A549 (cell line): ENCODE measurements at regions not wholly inside any gene's neighbourhood (a gene's known extent, or its start where the extent isn't known, plus 50 kb on each side); places are given as distances from the start of the nearest gene placed in this dataset.

Experiments used
- ATAC-seq, 2 experiments: fragments of 200-7000 bp in 1 of 2; fragments of >200 bp in 1 of 2; cut with Nextera tagmentation in 1 of 2; cut with Tn5 transposase in 1 of 2; 3 replicates each; pipeline versions ENCODE4 v1.8.0 to v1.9.1; 2018 to 2020; ENCODE audit warnings: mild to moderate bottlenecking in 1 of 2, moderate library complexity in 1 of 2
- CTCF ChIA-PET: fragments of 300-600 bp; sonication (Branson Sonifier 250); formaldehyde crosslinking; extraction: SDS; loops from one replicate; lab custom pipeline; 2021; ENCODE audit warnings: antibody characterized with exemption, inconsistent platforms; lab: Yijun Ruan, JAX
- POLR2A ChIA-PET: fragments of 350-600 bp; formaldehyde crosslinking; extraction: SDS; loops from one replicate; lab custom pipeline; 2021; ENCODE audit warnings: antibody characterized with exemption, inconsistent platforms; lab: Yijun Ruan, JAX
- DNase-seq, 2 experiments: peaks; one replicate each; pipeline versions ENCODE4 v3.0.0 to v3.0.0-alpha.2; 2011 to 2016; ENCODE audit warnings: low read depth in 1 of 2, low spot score in 1 of 2
- FAIRE-seq: peaks from 2 replicates; lab custom pipeline; 2011; peaks lifted over from hg19 to GRCh38; lab: Jason Lieb, UNC
- H3K27ac ChIP-seq, 2 experiments: fragments of >200 bp; sonication (Bioruptor Twin); formaldehyde crosslinking; 3 replicates each; pipeline ENCODE4 v1.5.1; 2016 to 2017
- H3K4me1 ChIP-seq: fragments of >200 bp; sonication (Bioruptor Twin); formaldehyde crosslinking; 3 replicates; pipeline ENCODE4 v1.6.1; 2016
- H3K4me2 ChIP-seq: fragments of >200 bp; sonication (Bioruptor Twin); formaldehyde crosslinking; 3 replicates; pipeline ENCODE4 v1.6.1; 2016
- H3K4me3 ChIP-seq: fragments of >200 bp; sonication (Bioruptor Twin); formaldehyde crosslinking; 3 replicates; pipeline ENCODE4 v1.5.1; 2016
- H3K9me3 ChIP-seq: fragments of >200 bp; sonication (Bioruptor Twin); formaldehyde crosslinking; 3 replicates; pipeline ENCODE4 v1.6.1; 2016
- BHLHE40 ChIP-seq: IDR thresholded peaks from 2 replicates; pipeline ENCODE4 v1.6.1; 2012; ENCODE audit warnings: low read depth, low read length, inconsistent platforms
- CBX2 ChIP-seq: fragments of 200-600 bp; sonication (generic); IDR thresholded peaks from 2 replicates; pipeline ENCODE4 v1.6.1; 2016; ENCODE audit warnings: low read depth, mild to moderate bottlenecking, borderline replicate concordance
- CBX8 ChIP-seq: fragments of 200-600 bp; sonication (generic); IDR thresholded peaks from 2 replicates; pipeline ENCODE4 v1.6.1; 2016
- CHD2 ChIP-seq: fragments of 150-350 bp; IDR thresholded peaks from 2 replicates; pipeline ENCODE4 v1.6.1; 2014; ENCODE audit warnings: low read length; ENCODE audit not compliant: partially characterized antibody
- CHD4 ChIP-seq: fragments of 200-600 bp; sonication (generic); IDR thresholded peaks from 2 replicates; pipeline ENCODE4 v1.6.1; 2016; ENCODE audit warnings: antibody characterized with exemption, mild to moderate bottlenecking, borderline replicate concordance
- EHF ChIP-seq: fragments of 250-450 bp; sonication (Bioruptor Pico); IDR thresholded peaks from 2 replicates; pipeline ENCODE4 v1.5.0; 2020; ENCODE audit warnings: mild to moderate bottlenecking
- EP300 ChIP-seq, 2 experiments: fragments of >200 bp; sonication (Bioruptor Twin); formaldehyde crosslinking; IDR thresholded peaks; 2 replicates in 1 of 2; 3 replicates in 1 of 2; pipeline ENCODE4 v1.6.1; 2016 to 2017
- ESRRA ChIP-seq: fragments of 150-350 bp; IDR thresholded peaks from 2 replicates; pipeline ENCODE4 v1.6.1; 2014; ENCODE audit warnings: mild to moderate bottlenecking, low read length, borderline replicate concordance
- FOSL2 ChIP-seq, 2 experiments: fragments of 450-650 bp in 1 of 2; fragments of >200 bp in 1 of 2; sonication (Bioruptor Twin) in 1 of 2; formaldehyde crosslinking; IDR thresholded peaks; 2 replicates each; pipeline versions ENCODE4 v1.5.0 to v1.6.1; 2016 to 2020; ENCODE audit warnings: mild to moderate bottlenecking in 1 of 2, moderate library complexity in 1 of 2
- HEYL ChIP-seq: fragments of 250-450 bp; sonication (Bioruptor Pico); IDR thresholded peaks from 2 replicates; pipeline ENCODE4 v1.8.0; 2021; ENCODE audit warnings: mild to moderate bottlenecking, moderate library complexity
- JUN ChIP-seq, 2 experiments: fragments of >200 bp; sonication (Bioruptor Twin); formaldehyde crosslinking; IDR thresholded peaks; 2 replicates in 1 of 2; 3 replicates in 1 of 2; pipeline ENCODE4 v1.6.1; 2016 to 2017
- MAFK ChIP-seq: fragments of 450-650 bp; IDR thresholded peaks from 2 replicates; pipeline ENCODE4 v1.6.1; 2014; ENCODE audit not compliant: partially characterized antibody
- MAZ ChIP-seq: fragments of 150-350 bp; IDR thresholded peaks from 2 replicates; pipeline ENCODE4 v1.6.1; 2014; ENCODE audit warnings: antibody characterized with exemption, low read depth, low read length, borderline replicate concordance
- MYC ChIP-seq: IDR thresholded peaks from 2 replicates; pipeline ENCODE4 v1.6.1; 2012; ENCODE audit warnings: mild to moderate bottlenecking, inconsistent platforms, low read length, improper control_type of control experiment, borderline replicate concordance
- NR3C1 ChIP-seq: fragments of >200 bp; sonication (Bioruptor Twin); formaldehyde crosslinking; IDR thresholded peaks from 3 replicates; pipeline ENCODE4 v1.6.1; 2017
- RARB ChIP-seq: fragments of 250-450 bp; sonication (Bioruptor Pico); IDR thresholded peaks from 2 replicates; pipeline ENCODE4 v1.8.0; 2021; ENCODE audit warnings: mild to moderate bottlenecking, moderate library complexity
- RCOR1 ChIP-seq: fragments of 150-350 bp; IDR thresholded peaks from 2 replicates; pipeline ENCODE4 v1.6.1; 2014; ENCODE audit warnings: antibody characterized with exemption, low read length, low read depth
- RNF2 ChIP-seq: fragments of 200-600 bp; sonication (generic); IDR thresholded peaks from 2 replicates; pipeline ENCODE4 v1.6.1; 2016; ENCODE audit warnings: low read depth, mild to moderate bottlenecking, antibody characterized with exemption, moderate library complexity, borderline replicate concordance
- ZFP36 ChIP-seq: fragments of 450-650 bp; IDR thresholded peaks from 2 replicates; pipeline ENCODE4 v1.6.1; 2014; ENCODE audit warnings: borderline replicate concordance; ENCODE audit not compliant: partially characterized antibody
- ZSCAN20 ChIP-seq: fragments of 250-450 bp; sonication (Bioruptor Pico); IDR thresholded peaks from 2 replicates; pipeline ENCODE4 v1.8.0; 2022; ENCODE audit warnings: mild to moderate bottlenecking, moderate library complexity
- WGBS: methylation state at CpG from one replicate; pipeline ENCODE4 v1.1.6; 2017; ENCODE audit errors: missing lambda C conversion rate; 5-methylcytosine and 5-hydroxymethylcytosine counted together
- TF ChIP-seq, protein P1 (sequence below): fragments of 250-450 bp; sonication (Bioruptor Pico); IDR thresholded peaks from 2 replicates; pipeline ENCODE4 v1.5.0; 2021; ENCODE audit warnings: mild to moderate bottlenecking, moderate library complexity, borderline replicate concordance
- TF ChIP-seq, protein P2 (sequence below): fragments of 200-600 bp; sonication (generic); IDR thresholded peaks from 2 replicates; pipeline ENCODE4 v1.6.1; 2016; ENCODE audit warnings: antibody characterized with exemption, mild to moderate bottlenecking, moderate library complexity

GRCh38 chr13:108142702-108143436, 72.5 kb downstream of the LIG4 start (continued):
- no peak for TF ChIP-seq MYC
- TF ChIP-seq BHLHE40, result no peak
- TF ChIP-seq RCOR1, result no peak
- TF ChIP-seq, all 56 proteins: peak for 0

GRCh38 chr13:108137176-108137575, 78.2 kb downstream of the LIG4 start:
- WGBS, result 40% methylated on average over 1 of the region's 1 CpG
- Histone ChIP-seq H3K4me1 (no peaks in the 10 kb centered on the region), H3K27ac (no peak overlapping the region), H3K9me3 (no peaks in the 10 kb centered on the region), H3K4me3 (no peak overlapping the region), H3K4me2 (no peak overlapping the region)
- no peak for DNase-seq
- ChIA-PET CTCF (no interaction called here), POLR2A (no interaction called here)
- no peak for ATAC-seq
- FAIRE-seq, result no peak
- no peak for TF ChIP-seq ZSCAN20 (CRISPR knock-in tag)

DNA sequence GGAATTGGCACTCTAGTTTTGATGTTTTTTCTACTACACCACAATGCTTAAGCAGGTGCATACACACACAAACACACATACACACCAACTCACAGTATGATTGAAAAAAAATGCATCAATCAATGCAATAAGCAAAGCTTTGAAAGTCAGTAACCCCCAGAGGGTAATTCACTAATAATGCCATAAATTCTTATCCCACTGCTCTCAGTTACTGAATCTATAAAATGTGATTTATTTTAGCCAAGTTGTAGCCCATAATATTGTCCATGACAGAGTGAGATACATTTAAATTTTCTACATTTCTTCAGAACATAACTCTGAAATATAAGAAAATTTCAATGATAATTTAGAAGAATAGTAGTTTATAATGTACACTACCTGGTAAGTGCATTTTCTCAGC, 87.9 kb downstream of the LIG4 start:
- no peak for FAIRE-seq
- ChIA-PET POLR2A (no interaction called here), CTCF (interaction anchor here (0.6 kb wide), 1 partner anchor 772 kb away, joined by 3 read pairs; no protein-coding TSS in a partner anchor)
- no peak for TF ChIP-seq EHF (CRISPR knock-in tag)
- TF ChIP-seq EP300 (IDR thresholded peaks at IDR 0.05), result no peak
- TF ChIP-seq MAZ, result no peak
- no peak for TF ChIP-seq ZSCAN20 (CRISPR knock-in tag)
- Histone ChIP-seq H3K4me3 (no peak overlapping the region), H3K4me2 (no peak overlapping the region), H3K27ac (no peak overlapping the region), H3K9me3 (no peaks in the 10 kb centered on the region), H3K4me1 (no peaks in the 10 kb centered on the region)
- no peak for ATAC-seq
- no peak for DNase-seq

GRCh38 chr13:108126056-108126455, 89.3 kb downstream of the LIG4 start:
- H3K4me1 ChIP-seq, result no peaks in the 10 kb centered on the region
- no peak overlapping the region for H3K4me2 ChIP-seq
- 10% methylated on average over 2 of the region's 2 CpGs for WGBS
- FAIRE-seq (no peak), ATAC-seq (no peak), DNase-seq (no peak)
- ChIA-PET POLR2A (no interaction called here), CTCF (no interaction called here)
- H3K9me3 ChIP-seq, result no peaks in the 10 kb centered on the region
- no peak overlapping the region for H3K4me3 ChIP-seq
- no peak overlapping the region for H3K27ac ChIP-seq
- TF ChIP-seq CBX2 (no peak), CBX8 (no peak), MAFK (no peak), EHF (CRISPR knock-in tag) (no peak), MAZ (no peak), NR3C1 (no peak), ESRRA (no peak), HEYL (CRISPR knock-in tag) (no peak), CHD2 (no peak), ZFP36 (no peak), RARB (CRISPR knock-in tag) (no peak), FOSL2 (IDR thresholded peaks at IDR 0.05) (no peak), FOSL2 (CRISPR knock-in tag; IDR thresholded peaks at IDR 0.05) (no peak), RNF2 (no peak), JUN (IDR thresholded peaks at IDR 0.05) (no peak), CHD4 (no peak)
- TF ChIP-seq, protein P1, sequence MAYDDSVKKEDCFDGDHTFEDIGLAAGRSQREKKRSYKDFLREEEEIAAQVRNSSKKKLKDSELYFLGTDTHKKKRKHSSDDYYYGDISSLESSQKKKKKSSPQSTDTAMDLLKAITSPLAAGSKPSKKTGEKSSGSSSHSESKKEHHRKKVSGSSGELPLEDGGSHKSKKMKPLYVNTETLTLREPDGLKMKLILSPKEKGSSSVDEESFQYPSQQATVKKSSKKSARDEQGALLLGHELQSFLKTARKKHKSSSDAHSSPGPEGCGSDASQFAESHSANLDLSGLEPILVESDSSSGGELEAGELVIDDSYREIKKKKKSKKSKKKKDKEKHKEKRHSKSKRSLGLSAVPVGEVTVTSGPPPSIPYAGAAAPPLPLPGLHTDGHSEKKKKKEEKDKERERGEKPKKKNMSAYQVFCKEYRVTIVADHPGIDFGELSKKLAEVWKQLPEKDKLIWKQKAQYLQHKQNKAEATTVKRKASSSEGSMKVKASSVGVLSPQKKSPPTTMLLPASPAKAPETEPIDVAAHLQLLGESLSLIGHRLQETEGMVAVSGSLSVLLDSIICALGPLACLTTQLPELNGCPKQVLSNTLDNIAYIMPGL, result no peak
- TF ChIP-seq, protein P2, sequence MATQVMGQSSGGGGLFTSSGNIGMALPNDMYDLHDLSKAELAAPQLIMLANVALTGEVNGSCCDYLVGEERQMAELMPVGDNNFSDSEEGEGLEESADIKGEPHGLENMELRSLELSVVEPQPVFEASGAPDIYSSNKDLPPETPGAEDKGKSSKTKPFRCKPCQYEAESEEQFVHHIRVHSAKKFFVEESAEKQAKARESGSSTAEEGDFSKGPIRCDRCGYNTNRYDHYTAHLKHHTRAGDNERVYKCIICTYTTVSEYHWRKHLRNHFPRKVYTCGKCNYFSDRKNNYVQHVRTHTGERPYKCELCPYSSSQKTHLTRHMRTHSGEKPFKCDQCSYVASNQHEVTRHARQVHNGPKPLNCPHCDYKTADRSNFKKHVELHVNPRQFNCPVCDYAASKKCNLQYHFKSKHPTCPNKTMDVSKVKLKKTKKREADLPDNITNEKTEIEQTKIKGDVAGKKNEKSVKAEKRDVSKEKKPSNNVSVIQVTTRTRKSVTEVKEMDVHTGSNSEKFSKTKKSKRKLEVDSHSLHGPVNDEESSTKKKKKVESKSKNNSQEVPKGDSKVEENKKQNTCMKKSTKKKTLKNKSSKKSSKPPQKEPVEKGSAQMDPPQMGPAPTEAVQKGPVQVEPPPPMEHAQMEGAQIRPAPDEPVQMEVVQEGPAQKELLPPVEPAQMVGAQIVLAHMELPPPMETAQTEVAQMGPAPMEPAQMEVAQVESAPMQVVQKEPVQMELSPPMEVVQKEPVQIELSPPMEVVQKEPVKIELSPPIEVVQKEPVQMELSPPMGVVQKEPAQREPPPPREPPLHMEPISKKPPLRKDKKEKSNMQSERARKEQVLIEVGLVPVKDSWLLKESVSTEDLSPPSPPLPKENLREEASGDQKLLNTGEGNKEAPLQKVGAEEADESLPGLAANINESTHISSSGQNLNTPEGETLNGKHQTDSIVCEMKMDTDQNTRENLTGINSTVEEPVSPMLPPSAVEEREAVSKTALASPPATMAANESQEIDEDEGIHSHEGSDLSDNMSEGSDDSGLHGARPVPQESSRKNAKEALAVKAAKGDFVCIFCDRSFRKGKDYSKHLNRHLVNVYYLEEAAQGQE, result no peak
